ENCODE measurements at regions not wholly inside any gene's neighbourhood (a gene's known extent, or its start where the extent isn't known, plus 50 kb on each side); places are given as distances from the start of the nearest gene placed in this dataset.

- ATAC-seq: no peak
- H3K9me2 ChIP-seq (ENCODE audit: insufficient read depth): no peaks in the 10 kb centered on the region
- DNase-seq (ENCODE audit: low spot score): no peak
- no peaks in the 10 kb centered on the region for H3K9me3 Mint-ChIP-seq
- H4K20me1 ChIP-seq (replicated peaks; ENCODE audit: insufficient read depth): no peaks in the 10 kb centered on the region
- H3K4me2 ChIP-seq: no peak overlapping the region
- TF ChIP-seq CTCF (conservative IDR thresholded peaks at IDR 0.05; ENCODE audit: low read depth in 2 of 2) (no peak), CREB1 (CRISPR knock-in tag; IDR thresholded peaks at IDR 0.05; ENCODE audit: low read depth) (no peak), EZH2phosphoT487 (IDR thresholded peaks at IDR 0.05; ENCODE audit: unreplicated experiment) (no peak), POLR2AphosphoS5 (IDR thresholded peaks at IDR 0.05; ENCODE audit: low read depth) (no peak), ZNF331 (CRISPR knock-in tag; IDR thresholded peaks at IDR 0.05; ENCODE audit: low read depth) (no peak)
- H3K4me1 Mint-ChIP-seq: peaks cover 45% of the 10 kb centered on the region
- H3K36me3 ChIP-seq (ENCODE audit: insufficient read depth): no peaks in the 10 kb centered on the region
- H2AFZ ChIP-seq: no peak overlapping the region
- peaks cover 9% of the 10 kb centered on the region for H3K27me3 Mint-ChIP-seq (ENCODE audit: insufficient read depth, low read depth, poor library complexity)
- no peaks in the 10 kb centered on the region for H3F3A ChIP-seq (replicated peaks; ENCODE audit: low read depth)
- no peaks in the 10 kb centered on the region for H3K79me2 ChIP-seq (replicated peaks; ENCODE audit: insufficient read depth)
- no peak overlapping the region for H3K4me3 ChIP-seq
- no peak overlapping the region for H3K27ac Mint-ChIP-seq
- 0 out of 2 replicates have a peak, but pooled peaks cover 5% of the 10 kb centered on the region for H3K27me3 ChIP-seq (ENCODE audit: insufficient read depth)
- H3K4me3 Mint-ChIP-seq: no peak overlapping the region
- no peaks in the 10 kb centered on the region for H3K36me3 Mint-ChIP-seq (ENCODE audit: low read depth)
- no peak overlapping the region for H3K27ac ChIP-seq (ENCODE audit: low read depth)
- H3K4me1 ChIP-seq (ENCODE audit: insufficient read depth): peaks cover 28% of the 10 kb centered on the region
These were observed 1938.0 kb upstream of the PIK3C3 start for GRCh38 chr18:40017021-40017420.

GRCh38 chr18:40016405-40016804 lies 1938.6 kb upstream of the PIK3C3 start:
- H3K27me3 ChIP-seq (ENCODE audit: insufficient read depth): 0 out of 2 replicates have a peak, but pooled peaks cover 5% of the 10 kb centered on the region
- TF ChIP-seq EZH2phosphoT487 (IDR thresholded peaks at IDR 0.05; ENCODE audit: unreplicated experiment) (no peak), CTCF (conservative IDR thresholded peaks at IDR 0.05; ENCODE audit: low read depth in 2 of 2) (no peak), EZH2 (IDR thresholded peaks at IDR 0.05; ENCODE audit: low read depth, unreplicated experiment) (no peak), JUNB (IDR thresholded peaks at IDR 0.05; ENCODE audit: unreplicated experiment) (no peak), ZNF114 (CRISPR knock-in tag; IDR thresholded peaks at IDR 0.05) (no peak), ZNF331 (CRISPR knock-in tag; IDR thresholded peaks at IDR 0.05; ENCODE audit: low read depth) (no peak), CREB1 (CRISPR knock-in tag; IDR thresholded peaks at IDR 0.05; ENCODE audit: low read depth) (no peak), ETS1 (IDR thresholded peaks at IDR 0.05) (no peak), NANOG (IDR thresholded peaks at IDR 0.05; ENCODE audit: borderline replicate concordance) (no peak), STAT1 (IDR thresholded peaks at IDR 0.05; ENCODE audit: unreplicated experiment) (no peak)
- TF ChIP-seq, protein P1, sequence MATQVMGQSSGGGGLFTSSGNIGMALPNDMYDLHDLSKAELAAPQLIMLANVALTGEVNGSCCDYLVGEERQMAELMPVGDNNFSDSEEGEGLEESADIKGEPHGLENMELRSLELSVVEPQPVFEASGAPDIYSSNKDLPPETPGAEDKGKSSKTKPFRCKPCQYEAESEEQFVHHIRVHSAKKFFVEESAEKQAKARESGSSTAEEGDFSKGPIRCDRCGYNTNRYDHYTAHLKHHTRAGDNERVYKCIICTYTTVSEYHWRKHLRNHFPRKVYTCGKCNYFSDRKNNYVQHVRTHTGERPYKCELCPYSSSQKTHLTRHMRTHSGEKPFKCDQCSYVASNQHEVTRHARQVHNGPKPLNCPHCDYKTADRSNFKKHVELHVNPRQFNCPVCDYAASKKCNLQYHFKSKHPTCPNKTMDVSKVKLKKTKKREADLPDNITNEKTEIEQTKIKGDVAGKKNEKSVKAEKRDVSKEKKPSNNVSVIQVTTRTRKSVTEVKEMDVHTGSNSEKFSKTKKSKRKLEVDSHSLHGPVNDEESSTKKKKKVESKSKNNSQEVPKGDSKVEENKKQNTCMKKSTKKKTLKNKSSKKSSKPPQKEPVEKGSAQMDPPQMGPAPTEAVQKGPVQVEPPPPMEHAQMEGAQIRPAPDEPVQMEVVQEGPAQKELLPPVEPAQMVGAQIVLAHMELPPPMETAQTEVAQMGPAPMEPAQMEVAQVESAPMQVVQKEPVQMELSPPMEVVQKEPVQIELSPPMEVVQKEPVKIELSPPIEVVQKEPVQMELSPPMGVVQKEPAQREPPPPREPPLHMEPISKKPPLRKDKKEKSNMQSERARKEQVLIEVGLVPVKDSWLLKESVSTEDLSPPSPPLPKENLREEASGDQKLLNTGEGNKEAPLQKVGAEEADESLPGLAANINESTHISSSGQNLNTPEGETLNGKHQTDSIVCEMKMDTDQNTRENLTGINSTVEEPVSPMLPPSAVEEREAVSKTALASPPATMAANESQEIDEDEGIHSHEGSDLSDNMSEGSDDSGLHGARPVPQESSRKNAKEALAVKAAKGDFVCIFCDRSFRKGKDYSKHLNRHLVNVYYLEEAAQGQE (IDR thresholded peaks at IDR 0.05; ENCODE audit: unreplicated experiment): no peak

More at GRCh38 chr18:40016405-40016804, 1938.6 kb upstream of the PIK3C3 start:
- H3K79me2 ChIP-seq (replicated peaks; ENCODE audit: insufficient read depth): no peaks in the 10 kb centered on the region
- Mint-ChIP-seq H3K4me3 (no peak overlapping the region), H3K4me1 (peaks cover 40% of the 10 kb centered on the region), H3K27me3 (ENCODE audit: insufficient read depth, low read depth, poor library complexity) (peaks cover 9% of the 10 kb centered on the region), H3K36me3 (ENCODE audit: low read depth) (no peaks in the 10 kb centered on the region), H3K9me3 (no peaks in the 10 kb centered on the region), H3K27ac (no peak overlapping the region)
- H3F3A ChIP-seq (replicated peaks; ENCODE audit: low read depth): no peaks in the 10 kb centered on the region
- DNase-seq (ENCODE audit: low spot score) (no peak), ATAC-seq (no peak)
- no peaks in the 10 kb centered on the region for H3K36me3 ChIP-seq (ENCODE audit: insufficient read depth)
- no peak overlapping the region for H3K27ac ChIP-seq (ENCODE audit: low read depth)
- H3K4me1 ChIP-seq (ENCODE audit: insufficient read depth): peaks cover 28% of the 10 kb centered on the region
- no peak overlapping the region for H2AFZ ChIP-seq
- H3K4me3 ChIP-seq: no peak overlapping the region
- no peaks in the 10 kb centered on the region for H4K20me1 ChIP-seq (replicated peaks; ENCODE audit: insufficient read depth)
- H3K4me2 ChIP-seq: no peak overlapping the region
- H3K9me2 ChIP-seq (ENCODE audit: insufficient read depth): no peaks in the 10 kb centered on the region

Measured in GM23338 (cell line).